Islet precursor cell (in vitro differentiated cells): ENCODE measurements at regions not wholly inside any gene's neighbourhood (a gene's known extent, or its start where the extent isn't known, plus 50 kb on each side); places are given as distances from the start of the nearest gene placed in this dataset.

Experiments used
- DNase-seq: peaks from one replicate; pipeline ENCODE4 v3.0.0-alpha.2; 2018

DNA sequence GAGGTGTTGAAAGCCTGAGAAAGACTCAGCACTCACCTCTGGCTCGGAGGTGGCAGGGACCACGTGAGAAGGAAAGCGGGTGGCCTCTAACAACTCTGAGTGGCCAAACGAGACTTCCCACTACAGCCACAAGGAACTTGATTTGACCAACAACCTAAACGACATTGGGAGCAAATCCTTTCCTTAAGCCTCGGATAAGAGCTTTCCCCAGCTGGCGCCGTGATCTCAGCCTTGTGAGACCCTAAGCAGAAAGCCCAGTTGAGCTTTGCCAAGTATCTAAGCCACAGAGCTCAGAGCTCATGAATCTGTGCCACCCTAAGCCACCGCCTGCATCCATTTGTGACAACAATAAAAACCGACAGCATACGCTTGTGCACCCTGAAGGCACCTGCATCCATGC lies 636.0 kb downstream of the TBC1D22A start:
- DNase-seq, result no peak

DNA sequence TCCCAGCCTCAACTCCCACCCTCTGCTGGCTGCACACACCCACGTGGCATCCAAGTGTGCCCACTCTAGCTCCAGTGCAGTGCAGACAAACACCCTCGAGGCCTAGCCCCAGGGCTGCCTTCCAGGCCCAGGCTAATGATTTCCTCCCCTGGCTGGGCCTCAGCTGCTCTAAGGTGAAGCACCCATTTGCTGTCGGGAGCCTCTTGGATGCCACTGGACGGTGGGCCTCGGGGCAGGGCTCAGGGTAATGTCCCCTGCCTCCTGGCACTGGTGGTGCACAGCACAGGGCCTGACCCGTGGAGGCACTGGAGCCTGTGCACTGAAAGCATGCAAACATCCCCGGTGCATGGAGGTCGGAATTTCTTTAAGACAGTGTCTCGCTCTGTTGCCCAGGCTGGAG lies 635.2 kb downstream of the TBC1D22A start:
- no peak for DNase-seq

DNA sequence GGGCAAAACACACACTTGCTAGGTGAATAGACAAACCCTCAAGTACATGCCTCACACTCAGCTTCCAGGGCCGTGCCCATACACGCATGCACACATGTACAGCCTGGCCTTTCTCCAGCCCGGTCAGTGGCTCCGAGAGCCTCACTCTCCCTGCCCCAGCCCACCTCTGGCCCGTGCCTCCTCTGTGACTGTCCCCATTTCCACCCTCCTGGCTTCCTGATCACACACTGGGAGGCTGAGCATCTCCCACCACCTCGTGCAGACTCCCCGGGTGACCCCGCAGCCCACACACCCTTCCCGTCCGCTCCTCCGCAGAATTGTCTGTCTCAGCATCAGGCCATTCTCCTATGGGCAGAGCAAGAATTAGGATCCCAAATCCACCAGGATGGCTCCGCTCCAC lies 634.1 kb downstream of the TBC1D22A start:
- DNase-seq, result no peak

GRCh38 chr22:47396105-47396504 lies 633.7 kb downstream of the TBC1D22A start:
- DNase-seq, result no peak

GRCh38 chr22:47395481-47395880 lies 633.0 kb downstream of the TBC1D22A start:
- no peak for DNase-seq

DNA sequence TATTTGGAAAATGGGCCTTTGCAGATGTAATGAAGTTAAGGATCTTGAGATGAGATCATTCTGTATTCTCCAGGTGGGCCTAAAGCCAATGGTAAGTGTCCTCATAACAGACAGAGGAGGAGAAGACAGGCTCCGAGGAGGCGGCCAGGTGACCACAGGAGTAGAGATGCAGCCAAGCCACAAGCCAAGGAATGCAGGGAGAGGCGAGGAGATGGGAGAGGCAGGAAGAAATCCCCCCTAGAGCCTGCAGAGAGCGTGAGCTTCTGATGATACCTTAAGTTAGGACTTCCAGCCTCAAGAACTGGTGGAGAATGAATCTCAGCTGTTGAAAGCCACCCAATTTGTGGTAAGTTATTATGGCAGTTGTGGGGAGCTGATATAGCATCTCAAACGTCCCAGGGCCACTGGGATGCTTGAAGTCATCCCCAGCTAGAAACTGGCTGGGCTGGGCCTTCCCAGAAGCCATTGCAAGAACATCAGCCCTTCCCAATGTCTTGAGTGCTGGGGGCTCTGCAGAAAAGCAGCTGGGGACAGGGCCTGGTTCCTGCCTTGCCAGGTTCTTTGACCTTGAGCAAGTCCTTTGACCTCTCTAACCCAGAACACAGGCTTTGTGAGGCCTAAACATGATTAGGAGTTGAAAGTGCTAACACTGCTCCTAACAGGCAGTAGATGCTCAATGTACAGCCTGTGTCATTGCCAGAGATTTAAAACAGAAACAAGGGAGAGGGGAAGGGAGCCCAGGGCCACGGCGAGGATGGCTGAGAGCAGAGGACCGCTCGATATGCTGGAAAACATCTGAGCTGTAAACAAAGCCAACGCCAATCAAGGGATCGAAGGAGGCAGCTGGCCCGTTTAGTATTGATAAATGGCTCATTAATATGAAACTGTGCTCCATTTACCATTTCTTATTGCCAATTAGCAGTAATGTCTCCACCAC lies 632.3 kb downstream of the TBC1D22A start:
- DNase-seq, result no peak

GRCh38 chr22:47393191-47393590 lies 630.7 kb downstream of the TBC1D22A start:
- DNase-seq, result no peak

DNA sequence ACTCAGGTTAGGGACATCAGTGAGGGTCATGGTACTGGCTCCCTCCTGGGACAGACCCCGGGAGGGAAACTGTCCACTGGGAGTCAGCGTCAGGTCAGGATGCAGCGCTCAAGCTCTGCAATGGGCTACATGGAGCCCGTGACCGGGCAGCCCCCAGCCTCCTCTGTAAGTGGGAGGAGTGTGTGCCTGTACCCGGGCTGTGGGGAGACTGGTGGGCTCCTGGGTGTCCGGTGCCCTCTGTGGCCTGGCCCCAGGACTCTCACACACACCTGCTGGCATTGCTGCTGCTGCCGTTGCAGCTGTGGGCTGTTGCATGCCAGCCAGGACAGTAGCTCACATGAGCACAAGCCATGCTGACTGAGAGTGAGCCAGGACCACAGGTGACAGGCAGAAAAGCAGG lies 630.3 kb downstream of the TBC1D22A start:
- DNase-seq, result no peak

- DNase-seq, result no peak
These were observed 629.6 kb downstream of the TBC1D22A start for GRCh38 chr22:47392054-47392347.

GRCh38 chr22:47391169-47392053 lies 629.0 kb downstream of the TBC1D22A start:
- no peak for DNase-seq

DNA sequence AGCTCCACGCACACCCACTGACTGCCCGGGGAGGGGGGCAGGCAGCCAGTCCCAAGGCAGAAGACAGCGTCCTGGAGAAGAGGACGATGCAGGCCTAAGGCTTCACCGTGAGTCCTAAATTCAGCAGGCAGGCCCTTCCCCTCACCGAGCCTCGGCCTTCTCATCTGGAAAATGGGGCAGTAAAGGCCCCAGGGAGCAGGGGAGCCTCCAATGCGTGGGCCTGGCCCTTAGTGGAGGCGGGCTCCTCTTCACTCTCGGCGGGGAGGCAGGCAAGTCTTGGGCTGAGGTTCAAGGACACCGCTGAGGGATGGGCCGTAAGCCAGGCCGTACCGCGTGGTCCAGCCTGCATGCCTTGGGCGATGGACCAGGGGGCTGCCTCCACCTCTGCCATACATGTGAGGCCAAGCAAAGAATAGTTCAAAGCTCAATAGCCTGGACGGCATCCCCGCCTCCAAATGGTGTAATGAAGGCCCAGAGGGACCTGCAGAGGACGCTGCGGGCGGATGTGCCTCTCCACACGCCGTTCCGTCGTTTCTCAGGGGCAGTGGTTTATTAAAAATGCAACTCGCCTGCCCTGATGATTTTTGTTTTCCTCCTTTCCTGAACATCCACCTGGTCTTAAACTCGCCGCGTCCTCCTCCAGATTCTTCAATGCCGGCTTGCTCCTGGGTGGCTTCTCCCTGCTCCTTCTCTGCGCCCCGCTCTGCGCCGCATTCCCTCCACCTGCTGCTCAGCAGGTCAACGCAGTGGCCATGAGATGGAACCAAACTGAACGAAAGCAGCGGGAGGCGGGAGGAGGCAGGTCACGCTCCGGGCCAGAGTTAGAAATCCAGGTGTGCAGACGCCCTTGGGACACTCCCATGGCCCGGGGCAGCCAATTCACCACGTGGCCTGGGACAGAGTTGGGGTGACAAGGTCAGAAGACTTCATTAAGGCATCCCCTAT lies 627.8 kb downstream of the TBC1D22A start:
- DNase-seq, result no peak

DNA sequence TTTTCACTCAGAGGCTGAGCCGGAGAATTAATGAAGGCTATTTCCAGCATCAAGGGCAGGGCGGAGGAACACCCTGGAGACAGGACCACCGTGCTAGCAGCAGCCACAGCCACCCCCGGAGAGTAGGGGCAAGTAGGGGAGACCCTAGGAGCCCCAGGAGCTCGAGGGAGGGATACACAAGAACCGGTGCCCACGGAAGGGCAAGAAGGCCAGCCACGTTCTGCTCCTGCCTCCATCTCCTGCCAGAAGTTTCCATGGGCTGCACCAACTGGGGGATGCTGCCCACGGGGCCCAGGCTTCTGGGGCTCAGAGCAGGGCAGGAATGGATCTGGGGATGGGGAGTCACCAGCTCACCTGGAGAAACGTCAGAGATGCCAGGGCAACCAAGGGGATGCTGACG lies 626.8 kb downstream of the TBC1D22A start:
- DNase-seq, result no peak

DNA sequence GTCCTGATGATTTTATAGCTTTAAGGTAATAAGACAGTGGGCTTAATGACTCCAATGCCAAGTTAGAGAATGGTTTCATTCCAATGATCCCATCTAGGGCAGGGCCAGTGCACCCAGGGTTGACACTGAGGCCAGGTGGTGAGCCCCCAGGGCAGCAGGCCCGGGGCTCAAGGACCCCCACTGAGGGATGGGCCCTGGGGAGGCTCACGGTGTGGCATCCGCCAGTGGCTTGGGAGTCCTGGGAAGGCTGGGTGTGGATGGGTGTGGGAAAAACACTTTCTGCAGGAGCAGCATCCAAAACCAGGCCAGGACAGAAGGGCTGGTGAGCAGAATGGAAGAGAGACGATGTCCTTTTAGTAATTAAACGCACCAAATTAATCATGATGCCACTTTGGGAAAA lies 626.3 kb downstream of the TBC1D22A start:
- DNase-seq, result no peak

DNA sequence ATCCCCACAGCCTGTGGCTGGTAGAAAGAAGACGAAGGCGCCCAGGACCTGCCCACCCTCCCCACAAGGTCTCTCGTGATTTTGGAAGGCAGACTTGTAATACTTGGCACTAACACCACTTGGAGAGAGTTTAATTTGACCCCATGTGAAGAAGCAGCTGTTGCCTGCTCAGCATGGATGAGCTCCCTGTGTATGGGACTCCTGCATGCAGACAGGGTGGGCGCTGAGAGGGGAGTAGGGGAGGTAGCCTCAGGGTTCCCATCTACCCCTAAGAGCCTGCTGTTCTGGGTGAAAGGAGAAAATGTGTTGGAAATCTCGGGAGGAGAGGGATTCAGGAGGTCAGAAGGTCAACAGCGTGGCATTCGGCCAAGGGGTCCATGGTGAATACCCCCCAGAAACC lies 625.9 kb downstream of the TBC1D22A start:
- no peak for DNase-seq

DNA sequence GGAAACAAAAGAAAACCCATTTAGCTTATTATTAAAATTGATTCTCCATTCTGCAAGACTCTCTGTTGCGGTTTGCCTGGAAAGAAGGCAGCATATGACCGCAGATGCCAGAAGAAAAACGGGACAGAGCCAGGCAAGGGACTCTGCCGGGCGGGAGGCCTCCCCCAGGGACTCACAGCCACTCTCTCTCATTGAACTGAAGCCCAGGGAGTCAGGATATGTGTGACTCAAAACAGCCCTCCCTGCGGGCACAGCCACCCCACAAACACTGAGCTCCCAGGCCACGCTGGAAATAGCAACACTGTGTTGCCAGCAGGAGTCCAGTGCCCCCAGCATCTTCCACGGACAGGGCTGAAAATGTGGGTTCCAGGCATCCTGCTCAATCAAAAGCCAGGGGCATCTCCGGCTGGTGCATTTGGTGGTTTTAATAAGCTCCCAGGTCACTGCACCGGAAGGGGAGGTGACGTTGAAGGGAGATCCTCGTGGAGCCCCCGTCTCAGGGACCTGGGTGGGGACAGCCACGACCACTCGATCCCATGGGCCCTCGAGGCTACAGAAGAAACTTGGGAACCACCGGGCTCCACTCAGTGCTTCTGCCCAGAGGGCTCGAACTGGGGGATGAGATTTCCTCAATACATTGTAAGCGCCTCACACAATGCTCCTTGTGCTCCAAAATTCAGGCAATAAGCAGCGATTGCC lies 624.5 kb downstream of the TBC1D22A start:
- DNase-seq, result no peak

DNA sequence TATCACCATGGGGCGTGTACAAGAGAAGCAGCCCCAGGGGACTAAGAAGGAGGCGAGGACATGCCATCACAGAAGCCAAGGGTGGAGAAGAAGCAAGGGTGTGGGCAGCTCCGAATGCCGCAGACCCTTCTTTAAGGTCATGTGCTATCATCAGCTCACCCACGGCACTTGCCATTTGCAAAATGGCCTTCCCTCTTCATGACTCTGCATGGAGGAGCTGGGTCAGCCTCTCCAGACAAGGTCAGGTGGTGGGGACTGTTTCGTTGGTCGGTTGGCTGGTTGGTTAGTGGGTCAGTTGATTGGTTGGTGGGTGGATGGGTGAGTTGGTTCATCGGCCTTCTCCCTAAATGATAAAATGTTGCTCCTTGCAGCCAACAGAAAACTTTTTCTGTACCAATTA lies 622.5 kb downstream of the TBC1D22A start:
- DNase-seq, result no peak

- DNase-seq, result no peak
These were observed 619.9 kb downstream of the TBC1D22A start for GRCh38 chr22:47382164-47382890.

DNA sequence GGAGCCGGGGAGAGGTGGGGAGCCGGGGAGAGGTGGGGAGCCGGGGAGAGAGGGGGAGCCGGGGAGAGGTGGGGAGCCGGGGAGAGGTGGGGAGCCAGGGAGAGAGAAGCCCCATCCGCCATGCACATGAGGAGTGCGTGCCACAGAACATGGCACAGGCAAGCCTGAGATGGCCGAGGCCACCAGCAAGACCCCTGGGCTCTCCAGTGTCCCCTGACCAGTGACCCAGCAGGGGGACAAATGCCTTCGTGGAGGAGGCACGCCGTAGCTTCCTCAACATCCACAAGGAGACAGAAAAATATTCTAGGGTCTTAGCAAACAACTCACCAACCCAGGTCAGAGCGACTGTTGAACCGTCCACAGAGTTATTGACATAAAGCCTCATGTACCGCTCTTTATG lies 618.8 kb downstream of the TBC1D22A start:
- no peak for DNase-seq

DNA sequence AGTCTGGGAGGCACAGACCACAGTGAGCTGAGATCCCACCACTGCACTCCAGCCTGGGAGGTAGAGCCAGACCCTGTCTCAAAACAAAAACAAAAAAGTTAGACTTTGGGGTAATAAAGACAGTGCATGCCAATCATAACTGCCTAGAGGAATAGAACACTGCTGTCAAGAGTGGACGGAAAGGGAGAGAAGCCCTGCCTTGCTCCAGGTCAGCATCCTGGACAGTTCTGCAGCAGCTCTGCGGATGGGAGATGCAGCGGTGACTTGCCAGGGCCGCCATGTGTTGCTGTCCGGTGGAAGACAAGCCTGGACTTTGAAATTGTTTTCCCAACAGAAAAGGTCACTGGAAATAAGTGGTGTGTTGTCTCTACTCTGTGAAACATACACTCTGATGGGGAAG lies 618.2 kb downstream of the TBC1D22A start:
- DNase-seq, result no peak

DNA sequence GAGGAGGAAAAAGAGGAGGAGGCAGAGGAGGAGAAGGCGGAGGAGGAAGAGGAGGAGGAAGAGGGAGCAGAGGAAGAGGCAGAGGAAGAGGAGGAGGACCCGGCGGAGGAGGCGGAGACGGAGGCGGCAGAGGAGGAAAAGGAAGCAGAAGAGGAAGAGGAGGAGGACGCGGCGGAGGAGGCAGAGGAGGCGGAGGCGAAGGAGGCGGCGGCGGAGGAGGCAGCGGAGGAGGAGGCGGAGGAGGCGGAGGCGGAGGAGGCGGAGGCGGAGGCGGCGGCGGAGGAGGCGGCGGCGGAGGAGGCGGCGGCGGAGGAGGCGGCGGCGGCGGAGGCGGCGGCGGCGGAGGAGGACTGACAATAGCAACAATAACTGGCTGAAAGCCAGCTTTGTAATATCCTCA lies 616.6 kb downstream of the TBC1D22A start:
- DNase-seq, result no peak

GRCh38 chr22:47377926-47378560 lies 615.6 kb downstream of the TBC1D22A start:
- DNase-seq, result no peak
